Astrocyte (in vitro differentiated cells and primary cell): ENCODE measurements at regions not wholly inside any gene's neighbourhood (a gene's known extent, or its start where the extent isn't known, plus 50 kb on each side); places are given as distances from the start of the nearest gene placed in this dataset.

Experiments used
- CTCF ChIP-seq: IDR thresholded peaks from 2 replicates; pipeline ENCODE4 v1.5.1; 2011; ENCODE audit warnings: low read depth, mild to moderate bottlenecking, inconsistent platforms, low read length, moderate library complexity; ENCODE audit not compliant: insufficient read depth
- EZH2 ChIP-seq: IDR thresholded peaks from 2 replicates; pipeline ENCODE4 v1.6.1; 2012; ENCODE audit warnings: mild to moderate bottlenecking, low read length, inconsistent platforms; ENCODE audit not compliant: insufficient read depth

GRCh38 chrX:1946974-1947373 lies 332.1 kb downstream of the ASMT start:
- TF ChIP-seq CTCF = no peak
- TF ChIP-seq EZH2 = no peak
